OCI-LY1 (cell line): ENCODE measurements at regions not wholly inside any gene's neighbourhood (a gene's known extent, or its start where the extent isn't known, plus 50 kb on each side); places are given as distances from the start of the nearest gene placed in this dataset.

Experiments
- H2AFZ ChIP-seq: fragments of 200-600 bp; sonication (generic), shearing (Covaris generic); 2 replicates; pipeline ENCODE4 v1.6.0; 2014; ENCODE audit warnings: antibody characterized with exemption, mild to moderate bottlenecking, low read length
- H3F3A ChIP-seq: fragments of 200-600 bp; sonication (generic), shearing (Covaris generic); 2 replicates; pipeline ENCODE4 v1.6.0; 2014; ENCODE audit warnings: mild to moderate bottlenecking, antibody characterized with exemption, low read length, moderate library complexity; ENCODE audit not compliant: insufficient read depth
- H3K27ac ChIP-seq: fragments of 200-600 bp; sonication (generic); 2 replicates; pipeline ENCODE4 v1.5.1; 2014; ENCODE audit warnings: low read length, mixed run types, mild to moderate bottlenecking, low read depth; ENCODE audit not compliant: poor library complexity, severe bottlenecking
- H3K27me3 ChIP-seq: fragments of 200-600 bp; sonication (generic); 2 replicates; pipeline ENCODE4 v1.6.0; 2014; ENCODE audit warnings: antibody characterized with exemption, mild to moderate bottlenecking, low read length, moderate library complexity; ENCODE audit not compliant: insufficient read depth
- H3K36me3 ChIP-seq: fragments of 200-600 bp; sonication (generic); 2 replicates; pipeline ENCODE4 v1.6.1; 2014; ENCODE audit warnings: mild to moderate bottlenecking, antibody characterized with exemption, low read length, moderate library complexity, mixed read lengths; ENCODE audit not compliant: insufficient read depth
- H3K4me1 ChIP-seq: fragments of 200-600 bp; sonication (generic); 2 replicates; pipeline ENCODE4 v1.5.1; 2014; ENCODE audit warnings: mild to moderate bottlenecking, low read length, moderate library complexity; ENCODE audit not compliant: insufficient read depth, severe bottlenecking
- H3K4me2 ChIP-seq: fragments of 200-600 bp; sonication (generic), shearing (Covaris generic); 2 replicates; pipeline ENCODE4 v1.6.1; 2014; ENCODE audit warnings: low read length
- H3K4me3 ChIP-seq: fragments of 200-600 bp; sonication (generic); 2 replicates; pipeline ENCODE4 v1.5.1; 2014; ENCODE audit warnings: low read length, low read depth, mild to moderate bottlenecking, mixed read lengths; ENCODE audit not compliant: poor library complexity, severe bottlenecking
- H3K79me2 ChIP-seq: fragments of 200-600 bp; shearing (Covaris generic); 2 replicates; pipeline ENCODE4 v1.6.1; 2016; ENCODE audit warnings: mixed run types, low read length, mixed read lengths; ENCODE audit not compliant: insufficient read depth
- H3K9ac ChIP-seq: fragments of 200-600 bp; sonication (generic), shearing (Covaris generic); 2 replicates; pipeline ENCODE4 v1.6.1; 2014; ENCODE audit warnings: mild to moderate bottlenecking, low read length, mixed read lengths
- H3K9me2 ChIP-seq: fragments of 200-600 bp; sonication (generic), shearing (Covaris generic); 2 replicates; pipeline ENCODE4 v1.6.1; 2014; ENCODE audit warnings: low read depth, mild to moderate bottlenecking, low read length, mixed read lengths
- H3K9me3 ChIP-seq: fragments of 200-600 bp; shearing (Covaris generic); 2 replicates; pipeline ENCODE4 v1.6.1; 2014; ENCODE audit warnings: low read length, mixed read lengths
- H4K20me1 ChIP-seq: fragments of 200-600 bp; sonication (generic), shearing (Covaris generic); 2 replicates; pipeline ENCODE4 v1.6.0; 2016; ENCODE audit warnings: mild to moderate bottlenecking, low read length; ENCODE audit not compliant: insufficient read depth
- EZH2 ChIP-seq: fragments of 200-600 bp; sonication (generic), shearing (Covaris generic); IDR thresholded peaks from 2 replicates; pipeline ENCODE4 v1.8.0; 2017; ENCODE audit warnings: borderline replicate concordance, mixed run types, mild to moderate bottlenecking, antibody characterized with exemption, low read length, moderate library complexity, mixed read lengths
- TF ChIP-seq, protein P1 (sequence below): fragments of 200-600 bp; sonication (generic), shearing (Covaris generic); IDR thresholded peaks from 2 replicates; pipeline ENCODE4 v1.5.1; 2017; ENCODE audit warnings: mild to moderate bottlenecking, antibody characterized with exemption, low read length, moderate library complexity, mixed read lengths

DNA sequence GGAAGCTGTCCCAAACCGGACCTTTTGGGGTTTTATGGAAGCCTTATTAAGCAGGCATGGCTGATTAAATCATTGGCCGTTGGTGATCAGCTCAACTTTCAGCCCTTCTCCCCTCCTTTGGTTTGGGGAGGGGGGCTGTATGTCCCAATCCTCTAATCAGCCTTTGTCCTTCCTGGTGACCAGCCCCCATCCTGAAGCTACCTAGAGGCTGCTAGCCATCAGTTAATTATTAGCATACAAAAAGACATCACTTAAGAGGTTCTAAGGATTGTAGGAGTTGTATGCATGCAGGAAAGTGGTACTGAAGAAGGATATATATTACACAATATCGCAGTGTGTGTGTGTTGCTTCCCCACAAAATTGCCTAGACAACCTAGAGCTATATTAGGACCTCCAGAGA, 553.3 kb upstream of the FZD8 start:
- Histone ChIP-seq H3K9me3 (peaks cover 3% of the 10 kb centered on the region; the same call in 1 of the 2 replicates), H3K36me3 (no peaks in the 10 kb centered on the region), H2AFZ (no peak overlapping the region), H3K9ac (no peak overlapping the region), H3K27ac (no peak overlapping the region), H4K20me1 (no peaks in the 10 kb centered on the region), H3K9me2 (no peaks in the 10 kb centered on the region), H3K4me1 (no peaks in the 10 kb centered on the region), H3K4me3 (no peak overlapping the region), H3F3A (no peaks in the 10 kb centered on the region), H3K4me2 (no peak overlapping the region), H3K27me3 (no peaks in the 10 kb centered on the region), H3K79me2 (no peaks in the 10 kb centered on the region)
- TF ChIP-seq EZH2 = no peak
- TF ChIP-seq, protein P1, sequence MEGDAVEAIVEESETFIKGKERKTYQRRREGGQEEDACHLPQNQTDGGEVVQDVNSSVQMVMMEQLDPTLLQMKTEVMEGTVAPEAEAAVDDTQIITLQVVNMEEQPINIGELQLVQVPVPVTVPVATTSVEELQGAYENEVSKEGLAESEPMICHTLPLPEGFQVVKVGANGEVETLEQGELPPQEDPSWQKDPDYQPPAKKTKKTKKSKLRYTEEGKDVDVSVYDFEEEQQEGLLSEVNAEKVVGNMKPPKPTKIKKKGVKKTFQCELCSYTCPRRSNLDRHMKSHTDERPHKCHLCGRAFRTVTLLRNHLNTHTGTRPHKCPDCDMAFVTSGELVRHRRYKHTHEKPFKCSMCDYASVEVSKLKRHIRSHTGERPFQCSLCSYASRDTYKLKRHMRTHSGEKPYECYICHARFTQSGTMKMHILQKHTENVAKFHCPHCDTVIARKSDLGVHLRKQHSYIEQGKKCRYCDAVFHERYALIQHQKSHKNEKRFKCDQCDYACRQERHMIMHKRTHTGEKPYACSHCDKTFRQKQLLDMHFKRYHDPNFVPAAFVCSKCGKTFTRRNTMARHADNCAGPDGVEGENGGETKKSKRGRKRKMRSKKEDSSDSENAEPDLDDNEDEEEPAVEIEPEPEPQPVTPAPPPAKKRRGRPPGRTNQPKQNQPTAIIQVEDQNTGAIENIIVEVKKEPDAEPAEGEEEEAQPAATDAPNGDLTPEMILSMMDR = no peak

DNA sequence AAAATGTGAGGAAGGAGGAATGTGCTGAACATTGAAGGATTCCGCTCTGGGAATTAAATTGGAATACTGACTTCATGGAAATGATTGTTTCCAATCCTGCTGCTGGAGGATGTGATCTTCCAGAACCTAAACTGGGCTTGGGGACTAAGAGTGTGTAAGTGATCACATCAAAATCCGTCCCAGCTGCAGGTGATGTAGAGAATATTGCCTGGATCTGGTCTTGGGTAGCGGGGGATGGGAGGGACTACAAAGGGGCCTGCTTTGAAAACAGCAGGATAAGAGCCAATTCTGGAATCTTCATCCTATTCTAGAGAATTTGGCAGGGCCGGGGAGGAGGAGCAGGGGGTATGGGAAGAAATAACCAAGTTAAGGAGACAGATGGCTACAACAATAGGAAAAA, 552.2 kb upstream of the FZD8 start:
- no peak overlapping the region for H3K4me3 ChIP-seq
- no peaks in the 10 kb centered on the region for H3F3A ChIP-seq
- H3K27ac ChIP-seq = no peak overlapping the region
- no peaks in the 10 kb centered on the region for H3K36me3 ChIP-seq
- no peak for TF ChIP-seq EZH2
- TF ChIP-seq, protein P1 = no peak
- H3K9me3 ChIP-seq = peaks cover 3% of the 10 kb centered on the region; the same call in 1 of the 2 replicates
- H3K27me3 ChIP-seq = no peaks in the 10 kb centered on the region
- no peak overlapping the region for H2AFZ ChIP-seq
- no peak overlapping the region for H3K9ac ChIP-seq
- no peaks in the 10 kb centered on the region for H4K20me1 ChIP-seq
- H3K9me2 ChIP-seq = no peaks in the 10 kb centered on the region
- H3K4me1 ChIP-seq = no peaks in the 10 kb centered on the region
- H3K79me2 ChIP-seq = no peaks in the 10 kb centered on the region
- H3K4me2 ChIP-seq = no peak overlapping the region

- Histone ChIP-seq H3K27me3 (no peaks in the 10 kb centered on the region), H3K4me3 (no peak overlapping the region), H3K9me2 (no peaks in the 10 kb centered on the region), H3K4me1 (no peaks in the 10 kb centered on the region), H3K4me2 (no peak overlapping the region), H3K36me3 (no peaks in the 10 kb centered on the region), H2AFZ (no peak overlapping the region), H3K9ac (no peak overlapping the region), H3K79me2 (no peaks in the 10 kb centered on the region), H3K9me3 (peaks cover 3% of the 10 kb centered on the region; the same call in 1 of the 2 replicates), H4K20me1 (no peaks in the 10 kb centered on the region), H3F3A (no peaks in the 10 kb centered on the region), H3K27ac (no peak overlapping the region)
- TF ChIP-seq, protein P1 = no peak
- TF ChIP-seq EZH2 = no peak
These were observed 548.9 kb upstream of the FZD8 start for GRCh38 chr10:36191009-36191408.
